A549 (cell line): ENCODE measurements at regions not wholly inside any gene's neighbourhood (a gene's known extent, or its start where the extent isn't known, plus 50 kb on each side); places are given as distances from the start of the nearest gene placed in this dataset.

Source experiments
- EP300 ChIP-seq, 2 experiments: fragments of >200 bp; sonication (Bioruptor Twin); formaldehyde crosslinking; IDR thresholded peaks; 2 replicates in 1 of 2; 3 replicates in 1 of 2; pipeline ENCODE4 v1.6.1; 2016 to 2017
- HES2 ChIP-seq: fragments of >200 bp; sonication (Bioruptor Twin); formaldehyde crosslinking; IDR thresholded peaks from 2 replicates; pipeline ENCODE4 v1.6.1; 2016
- KDM5A ChIP-seq: fragments of 200-600 bp; sonication (generic); IDR thresholded peaks from 2 replicates; pipeline ENCODE4 v1.6.1; 2016; ENCODE audit warnings: antibody characterized with exemption, mild to moderate bottlenecking
- POLR2A ChIP-seq: IDR thresholded peaks from 2 replicates; pipeline ENCODE4 v1.6.1; 2012; ENCODE audit warnings: mild to moderate bottlenecking, low read length
- TF ChIP-seq, protein P1 (sequence below): fragments of >200 bp; sonication (Bioruptor Twin); formaldehyde crosslinking; IDR thresholded peaks from 3 replicates; pipeline ENCODE4 v1.5.1; 2016

DNA sequence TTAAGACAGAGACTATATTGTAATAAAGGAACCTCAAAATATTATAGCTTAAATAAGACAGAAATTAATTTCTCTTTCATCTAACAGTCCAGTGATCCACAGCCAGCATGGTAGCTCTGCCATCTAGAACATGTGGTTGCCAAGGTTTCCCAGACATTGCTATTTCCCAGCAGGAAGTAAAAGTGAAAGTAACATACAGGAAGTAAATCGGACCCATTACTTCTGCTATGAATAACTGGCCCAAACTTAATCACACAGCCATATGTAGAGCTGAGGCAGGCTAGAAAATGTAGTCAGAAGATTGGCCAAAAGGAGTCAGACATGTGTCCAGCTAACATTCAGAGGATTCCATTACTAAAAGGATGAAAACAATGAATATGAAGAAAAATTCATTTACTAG, 71.0 kb downstream of the NOL4 start:
- TF ChIP-seq POLR2A, result no peak
- TF ChIP-seq, protein P1, sequence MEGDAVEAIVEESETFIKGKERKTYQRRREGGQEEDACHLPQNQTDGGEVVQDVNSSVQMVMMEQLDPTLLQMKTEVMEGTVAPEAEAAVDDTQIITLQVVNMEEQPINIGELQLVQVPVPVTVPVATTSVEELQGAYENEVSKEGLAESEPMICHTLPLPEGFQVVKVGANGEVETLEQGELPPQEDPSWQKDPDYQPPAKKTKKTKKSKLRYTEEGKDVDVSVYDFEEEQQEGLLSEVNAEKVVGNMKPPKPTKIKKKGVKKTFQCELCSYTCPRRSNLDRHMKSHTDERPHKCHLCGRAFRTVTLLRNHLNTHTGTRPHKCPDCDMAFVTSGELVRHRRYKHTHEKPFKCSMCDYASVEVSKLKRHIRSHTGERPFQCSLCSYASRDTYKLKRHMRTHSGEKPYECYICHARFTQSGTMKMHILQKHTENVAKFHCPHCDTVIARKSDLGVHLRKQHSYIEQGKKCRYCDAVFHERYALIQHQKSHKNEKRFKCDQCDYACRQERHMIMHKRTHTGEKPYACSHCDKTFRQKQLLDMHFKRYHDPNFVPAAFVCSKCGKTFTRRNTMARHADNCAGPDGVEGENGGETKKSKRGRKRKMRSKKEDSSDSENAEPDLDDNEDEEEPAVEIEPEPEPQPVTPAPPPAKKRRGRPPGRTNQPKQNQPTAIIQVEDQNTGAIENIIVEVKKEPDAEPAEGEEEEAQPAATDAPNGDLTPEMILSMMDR, result no peak
- TF ChIP-seq HES2, result no peak
- no peak for TF ChIP-seq KDM5A
- TF ChIP-seq EP300 (IDR thresholded peaks at IDR 0.05), result no peak
